GM18505 (cell line): ENCODE measurements at regions not wholly inside any gene's neighbourhood (a gene's known extent, or its start where the extent isn't known, plus 50 kb on each side); places are given as distances from the start of the nearest gene placed in this dataset.

ENCODE experiments used
- ATAC-seq: cut with Tn5 transposase; IDR thresholded peaks from one replicate; pipeline ENCODE4 v1.9.1; 2021; ENCODE audit not compliant: unreplicated experiment
- POLR2A ChIP-seq: IDR thresholded peaks from 4 replicates; pipeline ENCODE4 v1.6.1; 2011; ENCODE audit warnings: borderline replicate concordance; ENCODE audit not compliant: insufficient read depth, insufficient read length; ENCODE audit errors: extremely low read depth

GRCh38 chr16:82263521-82264143, 93.6 kb upstream of the MPHOSPH6 start:
- no peak for TF ChIP-seq POLR2A
- no peak for ATAC-seq

GRCh38 chr16:82262244-82262643, 92.2 kb upstream of the MPHOSPH6 start:
- TF ChIP-seq POLR2A, result no peak
- no peak for ATAC-seq

GRCh38 chr16:82260212-82260795, 90.3 kb upstream of the MPHOSPH6 start:
- TF ChIP-seq POLR2A, result no peak
- no peak for ATAC-seq

- ATAC-seq, result no peak
- no peak for TF ChIP-seq POLR2A
These were observed 89.7 kb upstream of the MPHOSPH6 start for GRCh38 chr16:82259731-82260130.

- TF ChIP-seq POLR2A, result no peak
- ATAC-seq, result no peak
These were observed 88.0 kb upstream of the MPHOSPH6 start for GRCh38 chr16:82257990-82258389.

GRCh38 chr16:82252582-82252981, 82.6 kb upstream of the MPHOSPH6 start:
- ATAC-seq, result no peak
- no peak for TF ChIP-seq POLR2A

- TF ChIP-seq POLR2A, result no peak
- no peak for ATAC-seq
These were observed 78.7 kb upstream of the MPHOSPH6 start for GRCh38 chr16:82248677-82249076.

GRCh38 chr16:82248012-82248656, 78.1 kb upstream of the MPHOSPH6 start:
- TF ChIP-seq POLR2A, result no peak
- no peak for ATAC-seq

- ATAC-seq, result no peak
- no peak for TF ChIP-seq POLR2A
These were observed 72.2 kb upstream of the MPHOSPH6 start for GRCh38 chr16:82242201-82242600.

GRCh38 chr16:82241469-82242052, 71.5 kb upstream of the MPHOSPH6 start:
- no peak for TF ChIP-seq POLR2A
- ATAC-seq, result no peak

GRCh38 chr16:82240111-82240510, 70.1 kb upstream of the MPHOSPH6 start:
- no peak for ATAC-seq
- TF ChIP-seq POLR2A, result no peak

- no peak for TF ChIP-seq POLR2A
- no peak for ATAC-seq
These were observed 66.9 kb upstream of the MPHOSPH6 start for GRCh38 chr16:82236875-82237274.

- no peak for ATAC-seq
- TF ChIP-seq POLR2A, result no peak
These were observed 66.4 kb upstream of the MPHOSPH6 start for GRCh38 chr16:82236415-82236814.

GRCh38 chr16:82232806-82233205, 62.8 kb upstream of the MPHOSPH6 start:
- no peak for TF ChIP-seq POLR2A
- ATAC-seq, result no peak
